Heart left ventricle (tissue), 13 donors: ENCODE measurements at regions not wholly inside any gene's neighbourhood (a gene's known extent, or its start where the extent isn't known, plus 50 kb on each side); places are given as distances from the start of the nearest gene placed in this dataset.

Source experiments
- POLR2A ChIP-seq, 2 donors: fragments of 450-650 bp; IDR thresholded peaks; one replicate each; pipeline ENCODE4 v1.6.1; 2017; ENCODE audit warnings: antibody characterized with exemption in 2 of 2, mild to moderate bottlenecking in 2 of 2, moderate library complexity in 2 of 2
- TF ChIP-seq, protein P1 (sequence below), 12 donors: fragments of 200-600 bp; sonication (generic) in 4 of 12; IDR thresholded peaks; one replicate each; pipeline versions ENCODE4 v1.5.0 to v1.8.0; 2018 to 2022; ENCODE audit warnings: antibody characterized with exemption in 12 of 12, mild to moderate bottlenecking in 5 of 12
- donor health status: ischemic (EF 13 %, LVEDD 7.1; RV severe dilation, severe dysfunction).
- donor health status: DM: no; HTN: yes; CAD: no.
- donor health status: DM: no; HTN: no; CAD: no.
- donor health status: ischemic (EF 25% LVEDD 6.9; RV normal size, moderate dysfunction).
- donor health status: ischemic (EF 25% LVEDD 5.7; RV mildly dilated, moderate dysfunction).
- donor health status: ischemic (EF 35%, LVEDD 5.7; RV mildly dilated, moderate dysfunction).
- donor health status: nonischemic (EF 11% LVEDD 7.7; RV severe dilation, severe dysfunction).
- donor health status: DM: yes; HTN: yes; CAD: no.
- donor health status: PGD.
- donor health status: ischemic (EF 29% LVEDD 5.4; RV normal size, mild dysfunction).
- donor health status: nonischemic (EF 23%, LVEDD 6.1; RV moderate dilation, normal function).

DNA sequence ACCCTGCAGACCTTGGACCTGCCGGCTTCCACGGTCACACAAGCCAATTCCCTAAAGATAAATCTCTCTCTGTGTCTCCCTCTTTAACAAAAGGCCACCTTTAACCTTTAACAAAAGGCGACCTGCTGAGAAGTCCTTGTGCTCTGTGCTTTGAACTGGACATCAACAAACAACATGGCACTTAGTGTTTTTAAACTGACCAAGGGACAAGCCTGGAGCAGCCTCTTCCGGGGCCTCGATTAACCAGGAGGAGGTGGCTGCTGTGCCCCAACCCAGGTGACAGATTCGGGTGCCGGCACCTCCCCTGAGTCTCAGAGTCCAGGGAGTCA is 135.3 kb downstream of the RTP5 start:
- TF ChIP-seq POLR2A (IDR thresholded peaks at IDR 0.05) = no peak
- TF ChIP-seq, protein P1, sequence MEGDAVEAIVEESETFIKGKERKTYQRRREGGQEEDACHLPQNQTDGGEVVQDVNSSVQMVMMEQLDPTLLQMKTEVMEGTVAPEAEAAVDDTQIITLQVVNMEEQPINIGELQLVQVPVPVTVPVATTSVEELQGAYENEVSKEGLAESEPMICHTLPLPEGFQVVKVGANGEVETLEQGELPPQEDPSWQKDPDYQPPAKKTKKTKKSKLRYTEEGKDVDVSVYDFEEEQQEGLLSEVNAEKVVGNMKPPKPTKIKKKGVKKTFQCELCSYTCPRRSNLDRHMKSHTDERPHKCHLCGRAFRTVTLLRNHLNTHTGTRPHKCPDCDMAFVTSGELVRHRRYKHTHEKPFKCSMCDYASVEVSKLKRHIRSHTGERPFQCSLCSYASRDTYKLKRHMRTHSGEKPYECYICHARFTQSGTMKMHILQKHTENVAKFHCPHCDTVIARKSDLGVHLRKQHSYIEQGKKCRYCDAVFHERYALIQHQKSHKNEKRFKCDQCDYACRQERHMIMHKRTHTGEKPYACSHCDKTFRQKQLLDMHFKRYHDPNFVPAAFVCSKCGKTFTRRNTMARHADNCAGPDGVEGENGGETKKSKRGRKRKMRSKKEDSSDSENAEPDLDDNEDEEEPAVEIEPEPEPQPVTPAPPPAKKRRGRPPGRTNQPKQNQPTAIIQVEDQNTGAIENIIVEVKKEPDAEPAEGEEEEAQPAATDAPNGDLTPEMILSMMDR (IDR thresholded peaks at IDR 0.05) = no peak
